Breast epithelium (tissue), 4 donors: ENCODE measurements at regions not wholly inside any gene's neighbourhood (a gene's known extent, or its start where the extent isn't known, plus 50 kb on each side); places are given as distances from the start of the nearest gene placed in this dataset.
"Not testable (repeated sequence)": the region's sequence is repeated elsewhere in the genome, so short reads cannot be mapped to it uniquely, and the experiment has no call there.

Experiments used
- DNase-seq, 2 donors: peaks; one replicate each; pipeline ENCODE4 v3.0.0-alpha.2; 2019; ENCODE audit warnings: low spot score in 2 of 2
- H3K27ac ChIP-seq, 2 donors: fragments of 200-600 bp; sonication (generic) in 1 of 2; one replicate each; pipeline ENCODE4 v1.5.1; 2016 to 2019; ENCODE audit warnings: mild to moderate bottlenecking in 1 of 2
- H3K27me3 ChIP-seq, 2 donors: fragments of 200-600 bp; sonication (generic) in 1 of 2; one replicate each; pipeline versions ENCODE4 v1.5.1 to v1.6.0; 2017 to 2019; ENCODE audit warnings: control low read depth in 1 of 2, mild to moderate bottlenecking in 1 of 2
- H3K36me3 ChIP-seq: fragments of 200-600 bp; one replicate; pipeline ENCODE4 v1.5.1; 2019
- H3K4me1 ChIP-seq, 2 donors: fragments of 200-600 bp; sonication (generic); one replicate each; pipeline ENCODE4 v1.5.1; 2016 to 2019; ENCODE audit warnings: control low read depth in 1 of 2
- H3K4me3 ChIP-seq, 3 donors: fragments of 200-600 bp; sonication (generic); 1 replicate in 2 of 3; 2 replicates in 1 of 3; pipeline ENCODE4 v1.5.1; 2016 to 2019; ENCODE audit warnings: mild to moderate bottlenecking in 3 of 3, moderate library complexity in 2 of 3
- H3K9me3 ChIP-seq, 2 donors: fragments of 200-600 bp; sonication (generic) in 1 of 2; one replicate each; pipeline ENCODE4 v1.5.1; 2016 to 2019; ENCODE audit warnings: control low read depth in 1 of 2
- POLR2A ChIP-seq: fragments of 450-650 bp; IDR thresholded peaks from one replicate; pipeline ENCODE4 v1.6.1; 2016; ENCODE audit warnings: antibody characterized with exemption, mild to moderate bottlenecking, moderate library complexity
- POLR2AphosphoS5 ChIP-seq, 3 donors: sonication (generic); formaldehyde crosslinking; IDR thresholded peaks; one replicate each; pipeline ENCODE4 v1.6.1; 2017; ENCODE audit warnings: antibody characterized with exemption in 3 of 3
- intact Hi-C: fragments of 100-400 bp; cut with DNase I; formaldehyde crosslinking; loops from one replicate; pipeline ENCODE4 v1.15.1; 2023; ENCODE audit warnings: low total_unique reads
- TF ChIP-seq, protein P1 (sequence below), 3 donors: fragments of 450-650 bp; IDR thresholded peaks; one replicate each; pipeline ENCODE4 v1.5.1; 2016 to 2017; ENCODE audit warnings: antibody characterized with exemption in 3 of 3, mild to moderate bottlenecking in 3 of 3, moderate library complexity in 3 of 3

DNA sequence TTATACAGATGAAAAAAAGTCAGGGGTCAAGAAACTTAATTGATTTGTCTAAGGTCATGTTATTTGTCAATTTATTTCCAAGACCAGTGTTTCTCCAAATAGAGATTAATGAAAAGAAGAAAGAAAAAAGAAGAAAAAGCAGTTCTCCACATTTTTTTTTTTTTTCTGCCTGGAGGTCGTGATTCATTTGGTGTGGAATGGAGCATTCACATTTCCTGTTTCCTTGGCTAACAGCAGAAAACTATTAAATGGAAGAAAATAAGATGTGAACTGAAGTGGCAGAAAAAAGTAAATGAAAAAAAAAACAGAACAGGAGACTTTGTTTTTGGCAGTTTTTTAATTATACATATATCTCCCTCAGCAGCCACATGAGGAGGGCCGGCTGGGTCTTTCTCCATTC lies 470.8 kb upstream of the ZNF337 start:
- Histone ChIP-seq H3K4me3 (no peak overlapping the region), H3K36me3 (no peaks in the 10 kb centered on the region), H3K27ac (no peak overlapping the region), H3K4me1 (no peaks in the 10 kb centered on the region), H3K9me3 (no peaks in the 10 kb centered on the region), H3K27me3 (no peaks in the 10 kb centered on the region)
- intact Hi-C loops: no loop called here
- no peak for TF ChIP-seq POLR2AphosphoS5 (IDR thresholded peaks at IDR 0.05)
- no peak for TF ChIP-seq POLR2A
- TF ChIP-seq, protein P1, sequence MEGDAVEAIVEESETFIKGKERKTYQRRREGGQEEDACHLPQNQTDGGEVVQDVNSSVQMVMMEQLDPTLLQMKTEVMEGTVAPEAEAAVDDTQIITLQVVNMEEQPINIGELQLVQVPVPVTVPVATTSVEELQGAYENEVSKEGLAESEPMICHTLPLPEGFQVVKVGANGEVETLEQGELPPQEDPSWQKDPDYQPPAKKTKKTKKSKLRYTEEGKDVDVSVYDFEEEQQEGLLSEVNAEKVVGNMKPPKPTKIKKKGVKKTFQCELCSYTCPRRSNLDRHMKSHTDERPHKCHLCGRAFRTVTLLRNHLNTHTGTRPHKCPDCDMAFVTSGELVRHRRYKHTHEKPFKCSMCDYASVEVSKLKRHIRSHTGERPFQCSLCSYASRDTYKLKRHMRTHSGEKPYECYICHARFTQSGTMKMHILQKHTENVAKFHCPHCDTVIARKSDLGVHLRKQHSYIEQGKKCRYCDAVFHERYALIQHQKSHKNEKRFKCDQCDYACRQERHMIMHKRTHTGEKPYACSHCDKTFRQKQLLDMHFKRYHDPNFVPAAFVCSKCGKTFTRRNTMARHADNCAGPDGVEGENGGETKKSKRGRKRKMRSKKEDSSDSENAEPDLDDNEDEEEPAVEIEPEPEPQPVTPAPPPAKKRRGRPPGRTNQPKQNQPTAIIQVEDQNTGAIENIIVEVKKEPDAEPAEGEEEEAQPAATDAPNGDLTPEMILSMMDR (IDR thresholded peaks at IDR 0.05): no peak
- DNase-seq: no peak

DNA sequence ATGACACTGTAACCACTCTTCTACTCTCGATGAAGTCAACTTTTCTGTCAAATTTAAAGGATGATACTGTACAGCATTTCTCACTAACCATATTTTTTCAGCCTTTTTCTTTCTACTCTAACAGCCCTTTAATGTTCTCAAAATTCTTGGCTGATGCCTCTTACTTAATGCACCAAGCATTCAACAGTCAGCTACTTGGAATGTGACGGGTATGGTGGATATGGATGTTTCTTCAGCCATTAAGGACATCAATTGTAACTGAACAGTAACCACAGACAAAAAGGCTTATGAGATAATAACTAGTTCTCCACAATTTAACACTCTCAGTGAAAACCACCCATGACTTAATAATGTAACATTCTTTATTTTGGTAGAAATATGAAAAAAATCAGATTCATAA lies 467.2 kb upstream of the ZNF337 start:
- no peak for TF ChIP-seq POLR2A
- TF ChIP-seq, protein P1 (IDR thresholded peaks at IDR 0.05): no peak
- TF ChIP-seq POLR2AphosphoS5 (IDR thresholded peaks at IDR 0.05): no peak
- Histone ChIP-seq H3K4me3 (no peak overlapping the region), H3K9me3 (no peaks in the 10 kb centered on the region), H3K36me3 (no peaks in the 10 kb centered on the region), H3K4me1 (no peaks in the 10 kb centered on the region), H3K27me3 (no peaks in the 10 kb centered on the region), H3K27ac (no peak overlapping the region)
- DNase-seq: no peak
- intact Hi-C loops: no loop called here

DNA sequence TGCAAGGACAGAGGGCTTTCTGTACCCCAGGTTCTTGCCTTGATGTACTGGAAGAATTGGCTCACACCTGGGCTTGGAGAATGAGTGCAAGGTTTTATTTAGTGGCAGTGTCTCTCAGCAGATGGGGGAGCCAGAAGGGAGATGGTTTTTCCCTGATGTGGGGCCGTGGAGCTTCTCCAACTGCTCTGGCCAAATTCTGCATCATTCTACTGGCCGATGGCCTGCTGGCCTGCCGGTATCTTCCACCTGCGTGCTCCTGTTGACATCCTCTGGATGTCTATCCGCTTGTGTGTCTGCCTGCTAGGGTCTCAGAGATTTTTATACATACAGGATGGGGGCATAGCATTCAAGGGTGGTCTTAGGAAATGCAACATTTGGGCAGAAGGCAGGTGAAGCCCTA lies 466.5 kb upstream of the ZNF337 start:
- H3K27me3 ChIP-seq, intact Hi-C loops, H3K4me3 ChIP-seq, H3K27ac ChIP-seq, DNase-seq, H3K9me3 ChIP-seq, H3K36me3 ChIP-seq, H3K4me1 ChIP-seq: not testable (repeated sequence)

DNA sequence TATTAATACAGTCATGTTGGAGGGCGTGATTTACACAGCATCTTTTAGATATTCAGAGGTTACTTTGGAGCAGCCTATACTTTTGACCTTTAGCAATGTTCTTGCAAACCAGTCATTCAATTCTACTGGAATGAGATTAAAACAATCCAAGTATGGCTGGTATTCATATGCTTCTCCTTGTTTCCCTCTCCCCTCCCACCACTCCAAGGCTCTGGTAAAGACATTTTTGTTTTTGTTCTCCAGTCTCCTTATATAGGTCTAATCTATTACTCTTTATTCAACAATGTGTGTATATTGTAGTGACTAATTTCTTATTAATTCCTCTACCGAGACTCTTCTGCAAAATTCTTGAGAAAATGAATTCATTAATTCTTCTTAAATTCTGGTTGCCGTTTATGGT lies 465.1 kb upstream of the ZNF337 start:
- DNase-seq, H3K4me1 ChIP-seq, H3K27me3 ChIP-seq, H3K9me3 ChIP-seq, H3K27ac ChIP-seq, H3K4me3 ChIP-seq, H3K36me3 ChIP-seq, intact Hi-C loops: not testable (repeated sequence)

DNA sequence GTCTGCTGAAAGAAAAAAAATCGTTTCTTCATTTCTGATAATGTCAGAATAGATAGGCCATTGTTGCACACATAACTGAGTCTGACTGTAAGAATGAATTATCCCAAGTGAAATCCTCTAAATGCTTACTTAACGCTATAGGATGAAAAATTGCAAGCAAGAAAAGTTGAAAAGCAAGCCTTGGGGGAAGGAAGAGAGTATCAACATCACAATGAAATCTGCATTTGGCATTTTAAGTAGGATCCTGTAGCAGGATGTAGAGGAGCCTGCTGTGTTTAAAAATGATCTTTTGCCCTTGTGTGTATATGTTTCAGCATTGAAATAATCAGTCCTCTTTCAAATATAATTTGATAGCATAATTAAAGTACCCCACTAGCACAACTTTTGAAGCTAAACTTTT lies 464.3 kb upstream of the ZNF337 start:
- H3K9me3 ChIP-seq, DNase-seq, H3K27ac ChIP-seq, H3K36me3 ChIP-seq, H3K4me1 ChIP-seq, intact Hi-C loops, H3K4me3 ChIP-seq, H3K27me3 ChIP-seq: not testable (repeated sequence)

DNA sequence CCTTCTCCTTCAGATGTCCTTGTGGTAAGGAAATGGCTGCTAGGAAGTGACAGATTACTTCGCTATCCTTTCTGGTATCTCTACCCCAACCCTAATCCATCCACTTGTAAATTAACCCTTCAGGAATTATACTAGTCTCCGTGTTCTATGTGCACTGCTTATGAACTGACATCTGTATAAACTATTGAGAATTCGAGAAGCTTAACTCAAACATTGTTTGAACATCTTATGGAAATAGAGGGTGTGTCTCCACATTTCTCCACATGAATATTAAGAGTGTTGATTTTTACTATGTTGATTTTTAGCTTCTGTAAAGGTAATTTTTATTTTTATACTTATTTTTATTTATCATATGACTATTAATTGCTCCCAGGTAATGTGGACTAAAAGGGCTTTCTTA lies 457.6 kb upstream of the ZNF337 start:
- no peak for DNase-seq
- intact Hi-C loops: no loop called here
- Histone ChIP-seq H3K4me1 (no peaks in the 10 kb centered on the region), H3K27ac (no peak overlapping the region), H3K27me3 (no peaks in the 10 kb centered on the region), H3K36me3 (no peaks in the 10 kb centered on the region), H3K9me3 (no peaks in the 10 kb centered on the region), H3K4me3 (no peak overlapping the region)
- no peak for TF ChIP-seq POLR2A
- TF ChIP-seq, protein P1 (IDR thresholded peaks at IDR 0.05): no peak
- TF ChIP-seq POLR2AphosphoS5 (IDR thresholded peaks at IDR 0.05): no peak

DNA sequence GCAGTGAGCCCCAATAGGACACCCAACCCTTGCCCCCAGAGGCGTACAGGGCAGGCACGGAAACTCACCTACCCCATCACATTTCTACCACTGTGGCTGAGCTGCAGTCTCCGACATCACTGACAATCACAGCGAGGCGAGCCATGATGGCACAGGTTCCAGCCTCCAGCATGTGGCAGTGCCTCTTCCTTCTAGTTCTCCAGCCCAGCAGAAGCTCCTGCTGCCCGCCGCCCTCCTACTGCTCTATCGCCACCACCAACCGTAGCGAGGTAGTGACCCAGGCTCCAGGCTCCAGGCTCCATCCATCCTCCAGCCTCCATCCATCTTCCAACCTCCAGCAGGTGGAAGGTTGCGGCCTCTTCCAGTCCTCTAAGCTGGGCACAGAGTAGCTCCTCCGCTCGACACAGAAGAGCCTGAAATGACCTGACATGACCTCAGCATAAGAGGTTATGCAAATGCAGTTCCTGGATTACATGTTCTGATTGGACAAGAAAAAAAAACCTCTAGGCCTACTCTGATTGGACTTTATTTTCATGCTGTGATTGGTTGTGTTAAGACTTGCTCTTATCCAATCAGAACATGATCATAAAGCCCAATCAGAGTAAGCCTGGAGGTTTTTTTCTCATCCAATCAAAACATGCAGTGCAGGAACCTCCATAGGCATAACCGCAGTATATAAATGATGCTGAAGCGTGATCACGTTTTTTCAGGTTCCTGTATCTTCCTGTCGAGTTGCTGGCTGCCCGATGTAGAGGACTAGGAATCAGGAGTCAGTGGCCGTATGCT lies 438.9 kb upstream of the ZNF337 start:
- intact Hi-C loops: no loop called here
- TF ChIP-seq POLR2A (no peak), POLR2AphosphoS5 (IDR thresholded peaks at IDR 0.05) (no peak)
- TF ChIP-seq, protein P1 (IDR thresholded peaks at IDR 0.05): no peak

More for the DNA sequence above, 438.9 kb upstream of the ZNF337 start:
- Histone ChIP-seq H3K27me3 (no peaks in the 10 kb centered on the region), H3K36me3 (no peaks in the 10 kb centered on the region), H3K27ac (no peak overlapping the region), H3K4me1 (no peaks in the 10 kb centered on the region), H3K4me3 (no peak overlapping the region), H3K9me3 (no peaks in the 10 kb centered on the region)
- DNase-seq: no peak
